ENCODE measurements at regions not wholly inside any gene's neighbourhood (a gene's known extent, or its start where the extent isn't known, plus 50 kb on each side); places are given as distances from the start of the nearest gene placed in this dataset.

DNA sequence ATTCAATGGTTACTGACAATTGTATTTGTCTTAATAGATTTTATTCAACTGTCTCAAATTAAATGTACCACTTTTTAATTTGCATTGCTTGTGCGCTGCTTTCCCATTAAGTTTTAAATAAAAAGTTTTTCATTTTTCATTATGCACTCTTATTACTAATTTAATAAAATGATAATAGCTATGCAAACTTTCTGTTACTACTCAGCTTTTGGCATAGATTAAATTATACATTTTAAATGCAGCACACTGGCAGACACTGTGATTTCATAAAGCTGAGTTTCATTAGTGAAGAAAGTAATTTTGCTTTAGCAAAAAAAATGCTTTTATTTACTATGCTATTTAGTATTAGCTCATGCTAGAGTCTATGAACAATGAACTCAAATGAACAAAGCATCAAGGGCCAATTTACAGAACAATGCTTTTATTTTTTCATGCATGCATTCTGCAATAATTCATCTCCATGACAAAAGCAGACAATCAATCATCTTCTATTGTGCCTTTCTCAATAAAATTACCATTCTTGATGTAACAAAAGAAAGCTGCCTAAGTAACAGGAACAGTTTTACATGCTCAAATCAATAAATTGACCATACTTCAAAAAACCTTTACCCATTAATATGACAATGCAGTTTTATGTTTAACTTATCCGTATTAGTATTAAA lies 595.2 kb upstream of the ARRDC3 start:
- H3K36me3 ChIP-seq (ENCODE audit: insufficient read depth, low read length), result no peaks in the 10 kb centered on the region
- no peaks in the 10 kb centered on the region for H3K9me3 ChIP-seq (ENCODE audit: low read length)
- intact Hi-C loops (cut with micrococcal nuclease; ENCODE audit: unreplicated experiment), result no loop called here
- H2AFZ ChIP-seq (ENCODE audit: low read length), result no peak overlapping the region
- H3K4me1 ChIP-seq (ENCODE audit: insufficient read depth, low read length, poor library complexity, severe bottlenecking), result no peaks in the 10 kb centered on the region
- no peak overlapping the region for H3K4me2 ChIP-seq (ENCODE audit: low read length)
- CTCF ChIA-PET (ENCODE audit: unreplicated experiment), result no interaction called here
- no peaks in the 10 kb centered on the region for H4K20me1 ChIP-seq (ENCODE audit: insufficient read depth, low read length)
- H3K79me2 ChIP-seq (ENCODE audit: insufficient read depth, low read depth, low read length), result no peaks in the 10 kb centered on the region
- no TSS peak for BruUV-seq (replicated peaks)
- no peaks in the 10 kb centered on the region for H3K9me2 ChIP-seq (ENCODE audit: insufficient read depth, low read length)
- no peak for DNase-seq (ENCODE audit: low spot score)
- POLR2A ChIA-PET, result interaction anchor here (0.5 to 0.7 kb wide), 3 partner anchors 13 to 952 kb away, joined by 3 to 6 read pairs (median 3); no protein-coding TSS in a partner anchor
- H3K27ac ChIP-seq (ENCODE audit: low read depth, low read length, poor library complexity, severe bottlenecking), result no peak overlapping the region
- TF ChIP-seq, protein P1, sequence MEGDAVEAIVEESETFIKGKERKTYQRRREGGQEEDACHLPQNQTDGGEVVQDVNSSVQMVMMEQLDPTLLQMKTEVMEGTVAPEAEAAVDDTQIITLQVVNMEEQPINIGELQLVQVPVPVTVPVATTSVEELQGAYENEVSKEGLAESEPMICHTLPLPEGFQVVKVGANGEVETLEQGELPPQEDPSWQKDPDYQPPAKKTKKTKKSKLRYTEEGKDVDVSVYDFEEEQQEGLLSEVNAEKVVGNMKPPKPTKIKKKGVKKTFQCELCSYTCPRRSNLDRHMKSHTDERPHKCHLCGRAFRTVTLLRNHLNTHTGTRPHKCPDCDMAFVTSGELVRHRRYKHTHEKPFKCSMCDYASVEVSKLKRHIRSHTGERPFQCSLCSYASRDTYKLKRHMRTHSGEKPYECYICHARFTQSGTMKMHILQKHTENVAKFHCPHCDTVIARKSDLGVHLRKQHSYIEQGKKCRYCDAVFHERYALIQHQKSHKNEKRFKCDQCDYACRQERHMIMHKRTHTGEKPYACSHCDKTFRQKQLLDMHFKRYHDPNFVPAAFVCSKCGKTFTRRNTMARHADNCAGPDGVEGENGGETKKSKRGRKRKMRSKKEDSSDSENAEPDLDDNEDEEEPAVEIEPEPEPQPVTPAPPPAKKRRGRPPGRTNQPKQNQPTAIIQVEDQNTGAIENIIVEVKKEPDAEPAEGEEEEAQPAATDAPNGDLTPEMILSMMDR (conservative IDR thresholded peaks at IDR 0.05; ENCODE audit: low read length), result no peak
- no peak for TF ChIP-seq EZH2phosphoT487 (IDR thresholded peaks at IDR 0.05; ENCODE audit: borderline replicate concordance, low read depth, low read length)
- no peak overlapping the region for H3K4me3 ChIP-seq (ENCODE audit: low read depth, low read length, poor library complexity, severe bottlenecking)

DNA sequence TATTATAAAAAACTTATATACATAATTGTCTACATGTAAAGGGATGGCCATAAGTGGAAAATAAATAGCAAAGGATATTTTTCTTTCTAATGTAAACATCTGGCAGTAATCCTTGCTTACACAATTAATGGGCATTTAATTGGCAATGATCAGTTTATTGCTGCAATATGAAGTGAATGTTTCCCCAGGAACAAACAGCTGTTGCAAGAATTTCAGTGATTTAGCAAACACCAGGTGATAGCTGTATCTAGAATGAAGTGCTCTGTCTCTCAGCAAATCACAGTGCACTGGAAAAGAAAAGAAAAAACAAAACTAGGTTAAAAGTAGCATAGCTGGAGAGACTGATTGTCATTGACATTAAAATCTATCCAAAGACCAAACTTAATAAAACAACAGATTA lies 594.5 kb upstream of the ARRDC3 start:
- Histone ChIP-seq H3K4me1 (ENCODE audit: insufficient read depth, low read length, poor library complexity, severe bottlenecking) (no peaks in the 10 kb centered on the region), H3K4me3 (ENCODE audit: low read depth, low read length, poor library complexity, severe bottlenecking) (no peak overlapping the region), H3K4me2 (ENCODE audit: low read length) (no peak overlapping the region), H3K9me3 (ENCODE audit: low read length) (no peaks in the 10 kb centered on the region), H2AFZ (ENCODE audit: low read length) (no peak overlapping the region), H3K9me2 (ENCODE audit: insufficient read depth, low read length) (no peaks in the 10 kb centered on the region), H3K79me2 (ENCODE audit: insufficient read depth, low read depth, low read length) (no peaks in the 10 kb centered on the region), H3K27ac (ENCODE audit: low read depth, low read length, poor library complexity, severe bottlenecking) (no peak overlapping the region), H3K36me3 (ENCODE audit: insufficient read depth, low read length) (no peaks in the 10 kb centered on the region), H4K20me1 (ENCODE audit: insufficient read depth, low read length) (no peaks in the 10 kb centered on the region)
- no peak for TF ChIP-seq EZH2phosphoT487 (IDR thresholded peaks at IDR 0.05; ENCODE audit: borderline replicate concordance, low read depth, low read length)
- TF ChIP-seq, protein P1 (conservative IDR thresholded peaks at IDR 0.05; ENCODE audit: low read length), result no peak
- intact Hi-C loops (cut with micrococcal nuclease; ENCODE audit: unreplicated experiment), result no loop called here
- POLR2A ChIA-PET, result no interaction called here
- no peak for DNase-seq (ENCODE audit: low spot score)
- CTCF ChIA-PET (ENCODE audit: unreplicated experiment), result no interaction called here
- BruUV-seq (replicated peaks), result no TSS peak

DNA sequence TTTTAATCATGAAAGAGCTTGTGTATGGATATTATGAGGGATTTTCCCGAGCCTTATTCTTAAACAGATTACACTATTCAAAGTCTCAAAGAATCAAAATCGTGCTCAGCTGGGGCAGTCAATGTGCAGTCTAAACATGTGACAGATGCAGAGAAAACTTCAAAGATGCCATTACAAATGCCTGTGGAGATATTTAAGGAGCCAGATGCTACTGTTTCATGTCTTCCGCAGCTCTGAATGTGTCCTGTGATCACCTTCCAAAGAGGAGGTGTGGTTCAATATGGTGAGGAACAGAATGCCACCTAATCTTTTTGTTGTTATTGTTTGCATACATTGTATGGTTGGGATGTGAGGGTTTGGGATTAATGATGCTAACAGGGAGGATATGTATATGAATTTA lies 593.3 kb upstream of the ARRDC3 start:
- H3K9me2 ChIP-seq (ENCODE audit: insufficient read depth, low read length), result no peaks in the 10 kb centered on the region
- POLR2A ChIA-PET, result interaction anchor here (0.5 kb wide), 1 partner anchor 1301 kb away, joined by 3 read pairs; no protein-coding TSS in a partner anchor
- no peaks in the 10 kb centered on the region for H3K79me2 ChIP-seq (ENCODE audit: insufficient read depth, low read depth, low read length)
- no peaks in the 10 kb centered on the region for H3K9me3 ChIP-seq (ENCODE audit: low read length)
- CTCF ChIA-PET (ENCODE audit: unreplicated experiment), result no interaction called here
- TF ChIP-seq, protein P1 (conservative IDR thresholded peaks at IDR 0.05; ENCODE audit: low read length), result no peak
- TF ChIP-seq EZH2phosphoT487 (IDR thresholded peaks at IDR 0.05; ENCODE audit: borderline replicate concordance, low read depth, low read length), result no peak
- intact Hi-C loops (cut with micrococcal nuclease; ENCODE audit: unreplicated experiment), result no loop called here
- no peaks in the 10 kb centered on the region for H3K36me3 ChIP-seq (ENCODE audit: insufficient read depth, low read length)
- H3K4me3 ChIP-seq (ENCODE audit: low read depth, low read length, poor library complexity, severe bottlenecking), result no peak overlapping the region
- H3K4me1 ChIP-seq (ENCODE audit: insufficient read depth, low read length, poor library complexity, severe bottlenecking), result no peaks in the 10 kb centered on the region
- H4K20me1 ChIP-seq (ENCODE audit: insufficient read depth, low read length), result no peaks in the 10 kb centered on the region
- no peak overlapping the region for H3K4me2 ChIP-seq (ENCODE audit: low read length)
- no peak overlapping the region for H2AFZ ChIP-seq (ENCODE audit: low read length)
- no peak overlapping the region for H3K27ac ChIP-seq (ENCODE audit: low read depth, low read length, poor library complexity, severe bottlenecking)
- BruUV-seq (replicated peaks), result no TSS peak
- no peak for DNase-seq (ENCODE audit: low spot score)

All from OCI-LY7 (cell line).